ENCODE measurements at regions not wholly inside any gene's neighbourhood (a gene's known extent, or its start where the extent isn't known, plus 50 kb on each side); places are given as distances from the start of the nearest gene placed in this dataset.

DNA sequence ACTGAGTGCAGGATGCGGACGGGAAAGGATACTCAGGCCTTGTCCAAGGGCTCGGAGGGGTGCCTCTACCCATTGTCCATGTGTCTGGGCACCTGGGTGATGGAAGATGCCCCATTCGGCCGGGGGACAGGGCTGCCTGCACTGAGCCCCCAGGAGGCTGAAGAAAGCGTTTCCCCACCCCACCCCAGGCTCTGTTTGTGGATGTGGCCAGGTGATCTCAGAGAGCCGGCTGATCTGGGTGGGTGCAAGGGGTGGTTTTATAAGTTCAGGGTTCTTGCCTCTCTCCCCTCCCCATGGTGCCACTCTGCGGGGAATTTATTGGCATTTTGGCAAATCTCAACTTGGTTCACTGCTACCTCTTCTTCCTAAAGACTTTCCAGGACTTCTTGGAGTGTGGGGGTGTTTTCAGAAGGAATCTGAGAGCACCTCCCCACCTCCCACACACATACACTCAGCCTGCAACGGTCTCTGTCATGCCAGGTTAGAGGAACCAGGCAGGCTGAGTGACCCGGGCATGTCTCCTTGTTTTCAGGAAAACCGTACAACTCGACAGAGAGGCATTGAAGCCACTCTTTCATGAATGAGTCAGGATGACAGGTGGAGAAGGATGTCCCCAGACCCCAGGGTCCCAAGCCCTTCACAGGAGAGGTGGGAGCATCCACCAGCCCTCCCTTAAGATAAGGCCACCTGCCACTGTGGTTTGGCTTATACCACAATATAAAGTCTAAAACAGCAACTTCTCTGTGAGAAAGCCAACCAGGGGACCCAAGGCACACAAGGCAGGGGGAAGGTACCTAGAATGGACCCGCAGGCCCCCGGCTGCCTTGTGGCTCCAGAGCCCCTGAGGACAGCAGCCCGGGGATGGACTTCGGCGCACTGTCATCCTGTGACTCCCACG is 174.9 kb downstream of the ETS2 start:
- no peak overlapping the region for H3K27ac ChIP-seq
- TF ChIP-seq, protein P1, sequence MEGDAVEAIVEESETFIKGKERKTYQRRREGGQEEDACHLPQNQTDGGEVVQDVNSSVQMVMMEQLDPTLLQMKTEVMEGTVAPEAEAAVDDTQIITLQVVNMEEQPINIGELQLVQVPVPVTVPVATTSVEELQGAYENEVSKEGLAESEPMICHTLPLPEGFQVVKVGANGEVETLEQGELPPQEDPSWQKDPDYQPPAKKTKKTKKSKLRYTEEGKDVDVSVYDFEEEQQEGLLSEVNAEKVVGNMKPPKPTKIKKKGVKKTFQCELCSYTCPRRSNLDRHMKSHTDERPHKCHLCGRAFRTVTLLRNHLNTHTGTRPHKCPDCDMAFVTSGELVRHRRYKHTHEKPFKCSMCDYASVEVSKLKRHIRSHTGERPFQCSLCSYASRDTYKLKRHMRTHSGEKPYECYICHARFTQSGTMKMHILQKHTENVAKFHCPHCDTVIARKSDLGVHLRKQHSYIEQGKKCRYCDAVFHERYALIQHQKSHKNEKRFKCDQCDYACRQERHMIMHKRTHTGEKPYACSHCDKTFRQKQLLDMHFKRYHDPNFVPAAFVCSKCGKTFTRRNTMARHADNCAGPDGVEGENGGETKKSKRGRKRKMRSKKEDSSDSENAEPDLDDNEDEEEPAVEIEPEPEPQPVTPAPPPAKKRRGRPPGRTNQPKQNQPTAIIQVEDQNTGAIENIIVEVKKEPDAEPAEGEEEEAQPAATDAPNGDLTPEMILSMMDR (IDR thresholded peaks at IDR 0.05), result no peak
- TF ChIP-seq ZFX (IDR thresholded peaks at IDR 0.05; ENCODE audit: borderline replicate concordance), result no peak

DNA sequence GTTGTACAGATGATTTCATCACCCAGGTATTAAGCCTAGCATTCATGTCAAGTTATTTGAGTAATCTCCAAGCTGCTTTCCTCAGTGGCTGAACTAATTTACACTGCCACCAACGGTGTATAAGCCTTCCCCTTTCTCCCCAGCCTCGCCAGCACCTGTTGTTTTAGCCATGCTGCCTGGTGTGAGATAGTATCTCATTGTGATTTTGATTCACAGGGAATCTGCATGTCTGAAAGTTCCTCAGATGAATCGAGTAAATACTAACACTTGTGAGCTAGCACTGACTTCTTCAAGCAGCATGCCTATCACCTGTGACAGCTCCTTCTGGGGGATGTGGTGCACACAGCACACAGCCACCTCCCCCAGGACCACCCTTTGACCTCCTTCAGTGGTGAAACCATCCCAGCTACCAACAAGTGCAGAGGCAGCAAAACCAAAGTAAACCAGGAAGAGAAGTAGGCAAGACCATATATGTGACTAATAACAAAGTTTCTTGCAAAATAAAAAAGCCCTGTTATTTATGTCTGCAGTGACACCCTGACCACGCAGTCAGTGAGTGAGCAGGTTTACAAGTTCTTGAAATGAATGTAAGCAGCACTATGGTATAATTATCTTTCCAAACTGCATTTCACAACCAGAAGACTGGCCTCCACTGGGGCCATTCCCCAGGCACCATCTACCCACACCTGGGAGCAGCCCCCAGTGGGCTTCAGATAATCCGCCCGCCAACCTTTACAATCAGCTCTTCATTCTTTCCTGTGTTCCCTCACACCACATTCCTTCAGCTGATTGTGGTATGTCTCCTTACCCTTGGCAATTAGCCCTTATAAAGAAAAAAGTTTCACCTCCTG is 173.8 kb downstream of the ETS2 start:
- TF ChIP-seq, protein P1 (IDR thresholded peaks at IDR 0.05), result no peak
- TF ChIP-seq ZFX (IDR thresholded peaks at IDR 0.05; ENCODE audit: borderline replicate concordance), result no peak
- no peak overlapping the region for H3K27ac ChIP-seq

DNA sequence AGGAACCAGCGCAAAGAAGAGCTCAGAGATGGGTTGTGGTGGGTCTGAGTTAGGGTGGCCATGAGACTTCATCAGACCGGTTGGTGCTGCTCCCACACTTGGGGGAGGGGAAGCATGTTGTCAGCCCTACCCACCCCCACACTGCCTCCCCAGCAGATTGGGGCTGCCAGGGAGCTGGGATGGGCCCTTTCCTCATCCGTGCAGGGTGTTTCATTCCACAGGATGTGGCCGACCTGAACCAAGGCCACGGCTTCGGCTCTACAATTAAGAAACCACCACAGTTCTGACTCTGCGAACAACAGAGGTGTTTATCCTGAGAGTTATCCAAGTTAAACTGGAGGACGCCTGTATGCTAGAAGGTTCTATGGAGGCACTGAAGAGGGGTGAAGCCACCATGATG is 171.2 kb downstream of the ETS2 start:
- H3K27ac ChIP-seq, result no peak overlapping the region
- no peak for TF ChIP-seq ZFX (IDR thresholded peaks at IDR 0.05; ENCODE audit: borderline replicate concordance)
- TF ChIP-seq, protein P1 (IDR thresholded peaks at IDR 0.05), result no peak

DNA sequence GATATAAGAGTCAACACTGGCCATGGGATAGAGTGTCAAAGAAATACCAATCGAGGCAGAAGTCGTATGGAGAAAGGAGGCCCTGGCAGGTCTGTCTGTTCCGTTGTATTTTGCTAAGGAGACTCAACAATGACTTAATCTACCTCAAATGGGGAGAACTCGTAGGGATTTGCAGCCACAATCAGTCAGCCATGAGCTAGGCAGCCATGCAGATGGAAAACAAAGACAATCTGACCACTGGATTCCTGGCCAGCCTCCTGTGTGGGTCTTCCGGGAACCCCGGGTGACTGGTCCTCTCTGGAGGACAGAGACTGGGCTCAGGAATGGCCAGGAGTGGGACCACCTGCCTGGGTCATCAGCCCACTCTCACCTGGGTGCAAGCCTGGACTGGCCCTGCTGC is 167.8 kb downstream of the ETS2 start:
- H3K27ac ChIP-seq, result no peak overlapping the region
- TF ChIP-seq, protein P1 (IDR thresholded peaks at IDR 0.05), result no peak
- no peak for TF ChIP-seq ZFX (IDR thresholded peaks at IDR 0.05; ENCODE audit: borderline replicate concordance)

DNA sequence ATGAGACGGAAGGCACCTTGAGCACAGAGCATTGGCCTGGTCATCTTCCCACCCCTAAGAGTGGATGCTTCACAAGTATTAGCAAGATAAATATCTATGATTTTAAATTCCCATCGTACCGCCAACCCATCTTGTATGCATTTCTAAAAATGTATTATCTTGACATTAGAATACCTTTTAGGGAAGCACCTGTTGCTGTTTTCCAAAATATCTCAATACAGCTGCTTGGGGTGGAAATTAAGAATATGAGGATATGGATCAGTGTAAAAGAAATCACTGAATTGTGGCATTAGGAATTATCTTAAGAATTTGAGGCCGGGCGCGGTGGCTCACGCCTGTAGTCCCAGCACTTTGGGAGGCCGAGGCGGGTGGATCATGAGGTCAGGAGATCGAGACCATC is 166.3 kb downstream of the ETS2 start:
- TF ChIP-seq, protein P1 (IDR thresholded peaks at IDR 0.05), result no peak

DNA sequence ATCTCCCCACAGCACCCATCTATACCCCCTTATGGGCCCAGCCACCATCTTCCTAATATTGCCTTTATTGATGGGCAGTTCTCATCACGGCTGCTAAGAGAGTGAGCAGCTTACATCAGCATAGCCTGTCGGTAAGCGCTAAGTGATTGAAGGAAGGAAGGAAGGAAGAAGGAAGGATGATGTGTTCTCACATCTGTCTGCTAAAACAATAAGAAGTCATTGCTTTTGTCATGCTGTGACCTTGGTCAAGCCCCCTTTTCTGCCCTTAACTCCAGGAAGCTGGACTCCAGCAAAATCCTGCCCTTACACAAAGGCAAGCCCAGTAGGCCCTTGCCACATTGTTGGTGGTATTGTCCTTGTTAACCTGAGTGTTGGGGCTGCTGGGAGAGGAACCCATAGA is 165.0 kb downstream of the ETS2 start:
- no peak overlapping the region for H3K27ac ChIP-seq
- TF ChIP-seq, protein P1 (IDR thresholded peaks at IDR 0.05), result no peak
- no peak for TF ChIP-seq ZFX (IDR thresholded peaks at IDR 0.05; ENCODE audit: borderline replicate concordance)

More for the DNA sequence above, 166.3 kb downstream of the ETS2 start:
- H3K27ac ChIP-seq, result no peak overlapping the region

All from 22Rv1 (cell line).